Central memory CD4-positive, alpha-beta T cell (primary cell): ENCODE measurements at regions not wholly inside any gene's neighbourhood (a gene's known extent, or its start where the extent isn't known, plus 50 kb on each side); places are given as distances from the start of the nearest gene placed in this dataset.
"Not testable (repeated sequence)": the region's sequence is repeated elsewhere in the genome, so short reads cannot be mapped to it uniquely, and the experiment has no call there.

ENCODE experiments used
- DNase-seq: peaks from one replicate; pipeline ENCODE4 v3.0.0; 2022

DNA sequence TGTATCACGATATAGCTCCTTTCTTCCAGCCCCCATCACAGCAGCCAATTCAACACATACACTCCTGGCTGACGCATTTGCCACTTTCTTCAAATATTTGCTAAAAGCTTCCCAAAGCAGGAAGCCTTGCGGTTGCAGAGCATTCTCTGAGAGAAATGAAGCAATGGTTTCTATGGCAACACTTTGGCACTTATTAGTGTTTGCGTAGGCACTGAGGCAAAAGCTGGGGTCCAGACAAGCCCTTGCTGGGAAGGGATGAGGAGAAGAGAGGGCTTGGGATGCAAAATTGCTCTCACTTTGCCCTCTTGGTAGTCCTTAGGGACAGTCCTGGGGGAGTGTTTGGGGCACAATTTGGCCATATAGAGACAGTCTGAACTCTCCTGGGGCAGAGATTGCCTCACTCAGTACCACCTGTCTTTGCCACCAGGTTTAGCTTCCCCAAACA lies 55.0 kb upstream of the PAK3 start:
- peak; percentile 57 for DNase-seq

DNA sequence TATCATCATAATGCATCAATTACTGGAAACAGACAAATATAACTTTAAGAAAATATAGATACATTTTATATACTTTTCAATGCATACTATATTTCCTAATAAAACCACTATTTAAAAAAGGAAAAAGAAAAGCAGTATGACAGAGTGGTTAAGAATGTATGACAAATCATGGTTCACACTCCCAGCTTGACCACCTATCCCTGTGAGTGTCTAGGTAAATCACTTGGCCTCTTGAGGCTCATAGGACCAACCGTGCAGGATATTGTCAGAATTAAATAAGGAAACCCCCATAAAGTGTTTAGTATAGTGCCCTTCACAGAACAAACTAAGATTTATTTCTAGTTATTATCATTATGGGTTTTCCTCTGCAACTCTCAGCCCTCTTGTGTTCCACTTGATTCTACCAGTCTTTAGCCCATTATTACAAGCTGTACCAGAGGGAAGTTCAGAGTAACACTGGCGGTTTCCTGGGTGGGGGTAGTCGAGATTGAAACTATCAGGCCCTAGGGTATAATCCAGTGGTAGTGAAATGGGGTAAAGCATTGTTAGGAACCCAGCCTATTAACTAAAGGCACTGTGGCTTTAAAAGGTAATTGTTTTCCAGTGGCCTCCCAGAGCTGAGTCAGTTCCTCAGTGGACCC lies 55.5 kb upstream of the PAK3 start:
- no peak for DNase-seq

DNA sequence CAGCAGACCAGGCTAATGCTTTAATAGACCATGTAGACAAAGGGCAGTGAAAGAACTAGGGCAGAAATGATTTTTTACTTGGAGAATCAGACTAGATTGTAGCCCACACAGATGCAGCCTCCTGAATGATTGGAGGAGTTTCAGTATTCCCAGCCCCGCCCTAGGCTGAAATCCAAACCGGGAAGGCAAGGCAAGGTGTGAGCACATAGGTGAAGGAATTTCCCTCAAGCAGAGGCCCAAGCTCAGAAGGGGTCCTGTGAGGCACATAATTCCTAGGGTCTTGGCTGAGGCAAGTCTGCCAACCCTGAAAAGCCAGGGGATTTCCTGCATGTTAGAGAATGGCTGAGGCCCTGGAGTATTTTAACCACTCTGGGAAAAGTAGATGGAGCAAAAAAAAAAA lies 56.4 kb upstream of the PAK3 start:
- no peak for DNase-seq

DNA sequence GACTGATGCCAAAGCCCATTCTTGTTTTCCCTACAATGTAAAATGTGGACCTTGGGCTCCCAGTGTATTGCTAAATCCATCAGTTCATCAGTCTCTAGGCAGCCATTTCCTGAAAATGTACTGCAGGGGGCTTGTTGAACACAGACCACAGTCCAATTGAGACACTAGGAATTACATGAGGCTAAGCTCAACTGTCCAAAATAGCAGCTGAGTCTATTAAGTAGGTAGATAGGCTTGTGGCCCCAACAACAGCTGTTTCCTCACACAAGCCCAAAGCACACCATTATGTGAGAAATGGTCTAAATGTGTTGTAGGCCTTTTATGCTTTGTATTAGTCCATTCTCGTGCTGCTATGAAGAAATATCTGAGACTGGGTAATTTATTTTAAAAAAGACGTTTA lies 60.0 kb upstream of the PAK3 start:
- no peak for DNase-seq

DNA sequence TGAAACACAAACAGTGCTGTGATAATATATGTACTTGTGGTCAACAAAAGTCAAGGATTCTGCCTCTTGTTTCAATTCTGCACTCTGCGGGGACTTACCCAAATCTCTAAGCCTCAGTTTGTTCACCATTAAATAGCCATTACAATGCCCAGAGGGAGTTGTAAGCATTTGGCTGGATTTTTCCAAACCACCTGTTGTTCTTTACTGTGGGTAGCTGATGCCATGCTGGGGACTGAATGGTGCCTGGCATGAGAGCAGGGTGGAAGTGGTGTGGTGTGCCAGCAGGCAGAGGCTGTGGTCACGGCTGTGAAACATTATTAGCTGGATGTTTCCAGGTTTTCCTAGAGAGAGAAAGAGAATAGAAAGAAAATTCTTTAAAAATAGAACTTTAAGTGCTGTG lies 60.7 kb upstream of the PAK3 start:
- no peak for DNase-seq

DNA sequence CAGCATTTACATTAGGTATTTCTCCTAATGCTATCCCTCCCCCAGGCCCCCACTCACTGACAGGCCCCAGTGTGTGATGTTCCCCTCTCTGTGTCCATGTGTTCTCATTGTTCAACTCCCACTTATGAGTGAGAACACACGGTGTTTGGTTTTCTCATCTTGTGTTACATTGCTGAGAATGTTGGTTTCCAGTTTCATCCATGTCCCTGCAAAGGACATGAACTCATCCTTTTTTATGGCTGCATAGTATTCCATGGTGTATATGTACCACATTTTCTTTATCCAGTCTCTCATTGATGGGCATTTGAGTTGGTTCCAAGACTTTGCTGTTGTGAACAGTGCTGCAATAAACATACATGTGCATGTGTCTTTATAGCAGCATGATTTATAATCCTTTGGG lies 73.0 kb upstream of the PAK3 start:
- DNase-seq, result not testable (repeated sequence)

DNA sequence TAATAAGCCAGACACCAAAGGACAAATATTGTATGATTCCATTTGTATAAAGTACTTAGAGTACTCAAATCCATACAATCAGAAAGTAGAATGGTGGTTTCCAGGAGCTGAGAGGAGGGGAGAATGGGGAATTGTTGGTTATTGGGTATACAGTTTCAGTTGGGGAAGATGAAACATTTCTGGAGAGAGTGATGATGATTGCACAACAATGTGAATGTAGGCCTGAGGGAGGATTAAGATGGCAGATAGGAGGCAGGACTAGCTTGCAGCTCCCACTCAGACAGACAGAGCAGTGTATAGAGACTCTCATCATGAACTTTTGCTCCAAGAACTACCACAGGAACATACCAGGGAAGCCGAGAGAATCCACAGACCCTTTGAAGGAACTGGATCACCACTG lies 75.7 kb upstream of the PAK3 start:
- DNase-seq, result no peak

DNA sequence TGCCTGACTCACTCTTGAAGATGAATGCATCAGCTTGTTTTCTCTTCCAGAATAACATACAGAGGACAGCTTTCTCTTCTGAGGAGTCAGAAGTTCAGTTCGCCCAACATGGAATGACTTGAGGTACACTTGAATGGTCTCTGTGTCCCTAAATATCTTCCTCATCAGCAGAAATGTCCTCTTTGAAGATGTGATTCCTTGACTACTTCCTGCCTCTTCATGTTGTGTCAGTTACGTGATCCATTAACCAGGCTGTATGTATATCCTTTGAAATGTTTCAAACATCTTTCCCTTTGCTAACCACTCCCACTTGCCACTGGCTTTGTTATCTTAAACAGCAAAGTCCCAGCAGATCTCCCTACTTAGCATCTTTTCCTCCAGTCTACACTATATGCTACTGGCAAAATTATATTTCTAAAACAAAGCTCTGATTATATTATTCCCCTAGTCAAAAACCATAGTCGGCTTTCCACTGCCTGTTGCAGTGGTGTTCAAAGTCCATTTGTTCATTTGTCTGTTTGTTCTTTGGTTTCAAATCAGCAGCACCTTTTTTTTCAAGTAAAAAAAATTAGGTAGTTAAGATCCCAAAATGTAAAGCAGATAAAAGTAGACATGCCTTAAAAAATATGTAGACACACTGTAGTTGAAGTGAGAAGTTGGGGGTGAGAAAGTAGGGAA lies 82.1 kb upstream of the PAK3 start:
- no peak for DNase-seq

DNA sequence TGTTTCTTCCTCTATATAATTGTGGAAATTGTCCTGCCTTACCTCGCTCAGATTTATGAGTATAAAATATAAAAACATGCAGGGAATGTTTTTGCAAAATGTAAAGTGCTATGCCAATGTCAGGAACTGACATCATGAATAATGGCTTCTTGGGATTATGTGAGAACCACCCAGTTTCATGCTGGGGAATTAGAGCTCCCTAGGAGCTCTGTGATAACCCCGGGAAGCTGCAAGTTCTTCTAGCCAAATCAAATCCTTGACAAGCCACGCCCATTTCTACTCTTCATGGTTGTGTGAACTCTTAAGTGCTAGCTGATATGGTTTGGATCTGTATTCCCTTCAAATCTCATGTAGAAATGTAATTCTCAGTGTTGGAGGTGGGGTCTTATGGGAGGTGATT lies 85.9 kb upstream of the PAK3 start:
- DNase-seq, result no peak

DNA sequence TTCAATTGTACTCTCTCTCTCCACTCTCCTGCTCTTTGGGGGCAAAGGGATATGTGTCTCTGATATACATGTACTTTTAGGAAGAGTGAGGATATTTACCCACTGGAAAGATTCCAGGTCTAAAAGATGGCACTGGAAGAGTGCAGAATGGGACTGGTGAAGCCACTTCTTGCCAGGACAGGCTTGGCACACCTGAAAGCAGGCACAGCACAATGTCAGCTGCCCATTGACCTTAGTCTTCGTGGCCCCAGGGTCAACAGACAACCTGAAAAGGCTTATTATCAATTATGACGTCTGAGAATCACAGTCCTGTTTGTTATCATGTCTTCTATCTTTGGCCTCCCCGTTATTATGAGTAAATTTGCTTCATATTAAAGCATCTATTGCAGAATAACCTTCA lies 86.7 kb upstream of the PAK3 start:
- no peak for DNase-seq

DNA sequence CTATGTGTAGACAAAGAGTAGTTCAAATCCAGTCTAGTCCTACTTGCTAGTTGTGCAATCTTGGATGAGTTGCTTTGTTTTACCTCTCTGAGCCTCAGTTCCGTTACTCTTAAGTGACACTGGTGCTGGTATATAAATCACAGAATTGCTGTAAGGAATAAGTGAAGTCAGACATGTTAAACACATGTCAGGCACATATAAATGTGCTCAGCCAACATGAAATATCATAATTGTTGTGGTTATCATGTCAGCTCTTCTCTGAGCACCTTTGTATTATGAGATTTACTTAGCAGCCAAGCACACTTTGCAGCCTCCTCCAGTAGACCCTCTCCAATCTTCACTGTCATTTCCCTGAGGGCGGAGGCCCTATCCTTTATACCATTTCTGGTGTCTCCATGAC lies 87.9 kb upstream of the PAK3 start:
- DNase-seq, result no peak

DNA sequence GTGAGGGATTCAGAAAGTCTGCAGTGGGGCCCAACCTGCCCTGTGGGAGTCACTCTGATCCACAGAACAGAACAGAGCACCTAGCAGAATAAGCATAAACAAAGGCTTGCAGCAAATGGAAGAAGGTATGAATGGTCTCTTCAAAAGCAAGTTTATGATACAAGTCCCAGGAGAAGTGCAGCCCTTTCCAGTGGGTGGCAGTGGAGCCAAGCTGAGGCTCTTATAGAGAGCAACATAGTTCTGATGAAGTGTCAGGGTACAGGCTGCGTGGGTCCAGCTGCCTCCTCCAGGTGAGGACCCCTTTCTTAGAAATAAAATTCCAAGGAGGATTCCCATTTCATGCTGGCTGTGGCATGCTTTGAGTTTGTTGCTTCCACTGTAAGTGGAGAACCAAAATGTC lies 88.8 kb upstream of the PAK3 start:
- no peak for DNase-seq

DNA sequence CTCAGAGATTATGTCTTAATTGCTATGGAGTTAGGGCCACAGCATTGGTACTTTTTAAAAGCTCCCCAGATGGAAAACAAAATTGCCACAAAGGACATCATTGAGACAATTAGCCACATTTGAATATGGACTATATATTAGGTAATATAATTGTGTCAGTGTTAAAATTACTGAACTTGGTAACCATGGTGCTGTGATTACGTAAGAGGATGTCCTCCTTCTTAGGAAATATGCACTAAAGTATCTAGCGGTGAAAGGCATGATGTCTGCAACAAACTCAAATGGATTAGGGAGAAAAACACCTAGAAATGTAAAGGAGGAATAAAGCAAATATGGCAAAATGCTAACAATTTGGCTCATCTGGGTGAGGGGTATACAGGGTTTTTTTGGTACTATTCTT lies 89.9 kb upstream of the PAK3 start:
- DNase-seq, result no peak

DNA sequence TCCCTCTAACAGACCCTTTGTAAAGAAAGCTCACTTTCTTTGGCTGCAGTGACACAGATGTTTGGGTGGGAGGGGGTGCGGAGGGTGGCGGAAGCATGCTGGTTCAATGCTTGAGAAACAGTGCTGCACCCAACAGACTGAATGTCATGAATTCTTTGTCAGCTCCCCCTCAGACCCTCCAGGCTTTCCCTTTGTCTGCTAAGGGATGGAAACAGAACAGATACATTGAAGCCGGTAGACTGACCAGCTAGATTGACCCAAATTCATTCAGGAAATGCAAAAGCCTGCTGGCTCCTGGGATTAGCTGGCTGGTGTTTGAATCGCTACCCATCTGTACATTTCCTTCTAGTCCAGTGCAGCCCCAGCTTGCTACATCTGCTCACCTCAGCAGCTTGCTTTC lies 90.8 kb upstream of the PAK3 start:
- DNase-seq, result no peak

DNA sequence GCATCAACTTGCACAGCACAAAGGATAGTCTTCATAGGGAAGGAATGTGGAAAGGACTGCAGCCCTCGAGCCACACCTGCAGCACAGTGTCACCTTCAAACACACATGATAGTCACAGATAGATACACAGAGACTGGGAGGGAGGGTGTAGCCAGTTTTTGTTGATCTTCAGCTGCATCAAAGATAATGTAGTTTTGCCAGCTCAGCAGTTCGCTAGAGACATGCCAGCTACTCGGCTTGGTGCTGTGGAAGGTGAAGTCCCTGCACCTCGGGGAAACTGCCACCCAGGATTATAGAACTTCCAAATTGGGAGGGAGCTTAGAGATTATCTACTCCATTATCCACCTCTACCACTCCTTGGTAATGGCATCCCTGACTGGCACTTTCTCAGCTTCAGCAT lies 92.9 kb upstream of the PAK3 start:
- DNase-seq, result no peak

DNA sequence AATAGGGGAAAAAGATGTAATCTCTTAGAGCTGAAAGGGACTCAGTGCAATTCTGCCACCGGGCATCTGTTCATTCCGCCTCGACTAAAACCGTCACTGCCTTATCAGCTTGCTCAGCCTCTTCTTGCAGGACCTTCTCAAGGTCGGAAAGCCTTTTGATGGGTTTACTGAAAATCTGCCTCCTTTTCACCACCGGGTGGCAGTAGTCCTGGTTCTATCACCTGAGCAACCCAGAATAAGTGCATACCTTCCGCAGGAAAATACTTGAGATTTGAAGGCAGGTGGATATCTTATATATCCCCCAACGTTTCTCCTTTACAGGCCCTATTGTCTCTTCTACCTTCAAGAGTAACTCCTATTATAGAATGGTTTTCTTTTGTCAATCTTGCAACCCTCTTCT lies 103.4 kb upstream of the PAK3 start:
- peak; percentile 15 for DNase-seq

DNA sequence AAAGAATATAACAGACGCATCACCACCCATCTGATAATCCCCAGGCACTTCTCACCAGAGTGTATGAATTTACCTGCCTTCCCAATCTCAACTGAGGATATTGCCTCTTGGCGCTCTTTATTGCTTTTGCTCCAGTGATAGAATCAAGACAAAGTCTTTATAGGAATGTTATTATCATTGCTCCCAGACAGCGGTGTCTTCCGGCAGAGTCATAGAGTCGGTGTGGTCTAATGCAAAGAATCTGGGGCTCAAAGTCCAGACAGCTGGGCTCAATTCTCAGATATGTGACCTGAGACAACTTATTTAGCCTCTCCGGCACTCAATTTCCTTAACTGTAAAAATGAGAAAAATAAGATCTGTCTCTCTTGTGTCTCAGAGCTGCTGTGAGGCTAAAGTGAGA lies 106.1 kb upstream of the PAK3 start:
- no peak for DNase-seq

DNA sequence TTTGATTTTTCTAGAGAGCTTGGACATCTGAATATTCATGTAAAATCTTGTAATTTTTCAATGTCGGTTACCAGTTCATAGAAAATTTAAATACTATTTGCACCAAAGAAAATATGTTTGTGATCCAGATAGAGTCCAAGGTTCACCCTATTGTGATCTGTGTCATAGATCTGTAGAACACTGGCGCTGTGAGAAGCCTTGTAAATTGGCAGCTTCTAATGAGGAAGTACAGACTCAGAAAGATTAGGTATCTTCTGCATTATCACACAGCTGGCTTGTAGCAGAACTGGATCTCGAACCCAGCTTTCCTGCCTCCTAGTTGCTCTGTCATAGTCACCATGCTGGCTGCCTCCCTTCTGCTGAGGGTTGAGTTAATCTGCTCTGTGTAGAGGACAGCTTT lies 106.5 kb upstream of the PAK3 start:
- no peak for DNase-seq

DNA sequence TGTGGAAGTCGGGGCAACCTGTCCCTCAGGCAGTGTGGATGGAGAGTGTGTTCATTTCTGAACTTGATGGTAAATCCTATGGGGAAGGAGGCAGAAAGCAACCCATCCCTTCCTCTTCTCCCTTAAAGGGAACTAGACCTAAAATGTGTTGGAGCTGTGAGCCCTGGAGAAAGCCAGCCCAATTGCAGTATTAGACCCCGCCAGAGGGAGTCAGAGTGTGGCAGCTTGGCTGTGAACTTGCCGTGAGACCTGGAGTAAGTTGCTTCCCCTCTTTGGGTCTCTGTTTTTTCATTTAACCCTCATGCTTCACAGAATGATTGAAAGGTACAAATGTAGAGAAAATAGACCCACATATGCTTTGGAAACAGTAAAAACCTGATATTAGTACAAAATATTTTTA lies 108.7 kb upstream of the PAK3 start:
- DNase-seq, result no peak

DNA sequence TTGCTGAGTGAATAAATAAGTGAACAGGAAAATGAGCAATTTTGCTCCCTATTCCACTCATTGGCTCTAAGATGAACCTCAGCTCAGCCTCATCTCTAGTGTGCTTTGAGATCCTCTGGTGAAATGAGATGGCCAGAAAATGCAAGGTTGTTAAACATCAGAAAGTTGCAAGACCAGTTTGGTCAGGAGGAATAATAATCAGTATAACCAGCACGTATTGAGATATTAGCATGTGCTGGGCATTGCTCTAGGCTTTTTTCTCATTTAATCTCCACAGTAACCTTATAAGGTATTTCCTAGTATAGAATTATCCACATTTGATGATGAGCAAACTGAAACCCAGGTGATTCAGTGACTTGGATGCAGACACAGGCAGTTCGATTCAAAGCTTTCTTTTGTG lies 110.5 kb upstream of the PAK3 start:
- no peak for DNase-seq

DNA sequence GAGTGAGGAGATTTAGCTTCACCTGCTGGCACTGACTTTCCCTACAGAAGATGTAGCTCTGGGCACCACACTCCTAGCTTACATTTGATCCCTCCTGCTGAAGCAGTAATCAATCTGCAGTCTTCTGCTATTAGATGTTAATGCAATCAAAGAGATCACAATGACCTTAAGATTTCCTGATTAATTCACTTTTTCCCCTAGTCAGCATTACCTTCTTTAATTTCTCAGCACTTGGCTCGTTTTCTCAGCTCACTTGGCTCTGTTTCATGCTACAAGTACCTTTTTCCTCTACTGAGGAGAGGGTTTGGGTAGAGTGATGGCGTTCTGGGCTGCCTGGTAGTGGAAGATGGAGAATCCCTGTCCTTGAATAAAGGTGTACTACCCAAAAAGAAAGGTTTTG lies 113.0 kb upstream of the PAK3 start:
- no peak for DNase-seq

DNA sequence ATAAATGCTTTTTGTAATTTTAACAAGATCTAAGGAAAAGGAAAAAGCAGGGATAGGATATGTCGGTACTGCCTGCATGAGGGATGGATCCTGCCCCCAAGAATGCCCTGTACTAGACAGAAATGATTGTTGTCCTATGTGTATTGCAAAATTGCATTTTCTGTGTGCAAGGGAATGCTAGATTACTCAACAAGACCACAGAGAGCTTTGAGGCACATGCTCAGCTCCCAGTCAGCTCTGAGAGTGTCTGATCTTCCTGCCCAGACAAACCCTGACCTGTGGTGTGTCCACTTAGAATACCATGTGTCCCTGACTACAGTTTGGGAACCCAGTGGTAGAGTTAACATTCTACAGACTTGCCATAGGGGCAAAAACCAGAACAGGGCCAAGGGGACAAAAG lies 129.2 kb upstream of the PAK3 start:
- DNase-seq, result no peak

DNA sequence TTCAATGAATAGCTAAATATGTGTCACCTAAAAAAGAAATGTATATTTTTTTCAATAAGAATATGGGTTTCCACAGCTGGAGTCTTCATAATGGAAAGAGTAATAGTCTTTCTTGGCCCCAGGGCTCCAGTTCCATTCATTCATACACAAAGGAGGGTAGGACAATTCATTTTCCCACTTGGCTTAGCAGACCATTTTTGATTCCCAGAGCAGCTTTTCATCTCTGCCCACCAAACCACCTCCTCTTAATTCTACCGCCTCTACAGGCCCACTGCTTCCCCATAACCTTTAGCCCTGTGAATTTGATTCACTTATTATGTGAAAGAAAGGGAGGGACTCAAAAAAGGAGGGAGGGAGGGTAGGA lies 129.9 kb upstream of the PAK3 start:
- DNase-seq, result no peak

DNA sequence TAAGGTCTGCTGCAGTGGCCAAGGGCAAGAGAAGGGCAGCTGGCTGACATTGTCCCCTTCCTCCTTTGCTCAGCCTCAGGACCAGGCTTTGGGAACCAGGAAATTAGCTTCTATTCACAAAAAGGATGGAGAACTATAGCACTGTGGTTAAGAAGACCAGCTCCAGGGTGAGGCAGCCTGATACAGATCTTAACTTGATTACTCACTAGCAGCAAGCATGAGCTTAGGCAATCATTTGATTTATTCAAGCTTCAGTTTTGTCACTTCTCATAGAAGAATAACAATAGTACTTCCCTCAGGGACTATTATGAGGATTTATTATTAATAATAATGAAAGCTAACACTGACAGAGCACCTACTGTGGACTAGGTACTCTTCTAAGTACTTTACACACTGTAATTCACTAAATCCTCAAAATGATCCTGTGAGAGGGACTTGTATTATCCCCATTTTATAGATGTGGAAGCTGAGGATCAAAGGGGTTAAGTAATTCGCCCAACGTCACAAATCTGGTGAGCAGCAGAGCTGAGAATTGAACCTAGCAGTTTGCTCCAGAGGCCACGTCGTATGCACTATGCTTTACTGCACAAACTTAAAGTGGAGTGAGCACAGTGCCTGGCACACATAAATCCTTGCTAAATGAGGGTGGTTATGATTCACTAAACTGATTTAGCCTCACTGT lies 130.4 kb upstream of the PAK3 start:
- DNase-seq, result no peak

DNA sequence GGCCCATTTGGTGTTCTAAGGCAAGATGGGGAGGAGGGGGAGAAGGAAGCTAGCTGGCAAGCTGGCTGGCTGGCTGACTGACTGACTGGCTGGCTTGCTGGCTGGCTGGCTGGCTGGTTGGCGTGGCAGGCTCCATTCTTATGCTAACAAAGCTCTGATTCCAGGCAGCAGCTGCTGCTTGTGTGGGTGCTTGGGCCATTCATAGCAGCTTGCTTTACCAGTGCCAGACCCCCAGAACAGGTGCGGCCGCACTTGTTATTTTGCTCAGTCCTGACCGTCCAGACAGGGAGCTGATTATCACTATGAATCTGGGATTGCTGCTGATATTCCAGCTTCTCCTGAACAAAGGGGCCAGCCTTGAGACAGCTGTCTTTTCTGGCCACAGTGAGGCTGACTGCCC lies 131.2 kb upstream of the PAK3 start:
- no peak for DNase-seq
